ENCODE measurements at regions not wholly inside any gene's neighbourhood (a gene's known extent, or its start where the extent isn't known, plus 50 kb on each side); places are given as distances from the start of the nearest gene placed in this dataset.

GRCh38 chr22:49540913-49541692 is 286.6 kb downstream of the BRD1 start:
- no peak for DNase-seq

DNA sequence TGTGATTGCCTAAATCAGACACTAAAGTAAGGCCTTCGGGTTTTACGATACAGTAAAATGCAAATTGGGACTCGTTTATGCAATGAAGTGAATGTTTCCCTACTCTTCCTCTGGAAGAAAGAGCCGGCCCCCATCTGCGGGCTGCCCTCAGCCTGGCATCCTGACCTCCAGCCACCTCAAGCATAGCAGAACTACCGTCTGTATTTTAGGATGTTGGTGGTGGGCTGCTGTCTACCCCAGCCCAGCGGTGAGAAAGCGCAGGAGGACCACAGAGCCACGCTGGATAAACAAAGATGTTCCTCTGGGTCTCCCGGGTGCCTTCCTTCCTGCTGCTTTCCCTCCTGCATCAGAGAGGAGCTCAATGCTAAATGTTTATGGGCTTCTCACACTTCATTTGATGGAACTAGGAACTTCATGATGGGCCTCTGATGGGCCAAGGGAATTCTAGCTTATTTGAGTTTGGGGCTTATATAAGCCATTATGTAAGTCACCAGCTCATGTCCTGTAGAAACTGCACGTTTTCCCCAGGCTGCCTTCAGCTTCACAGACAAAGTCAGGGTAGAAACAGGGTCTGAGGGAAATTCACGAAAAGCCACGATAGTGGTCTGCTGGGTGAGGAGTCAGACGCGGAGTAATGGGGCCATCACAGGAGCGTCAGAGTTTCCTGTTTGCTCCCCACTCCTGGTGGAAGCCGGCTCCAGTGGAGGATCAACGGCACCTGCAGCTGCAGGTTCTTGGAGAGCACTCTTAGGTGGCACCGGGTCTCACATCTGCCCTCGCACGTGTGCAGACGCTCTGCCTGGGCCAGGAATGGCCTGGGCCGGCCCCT is 287.4 kb downstream of the BRD1 start:
- no peak for DNase-seq

DNA sequence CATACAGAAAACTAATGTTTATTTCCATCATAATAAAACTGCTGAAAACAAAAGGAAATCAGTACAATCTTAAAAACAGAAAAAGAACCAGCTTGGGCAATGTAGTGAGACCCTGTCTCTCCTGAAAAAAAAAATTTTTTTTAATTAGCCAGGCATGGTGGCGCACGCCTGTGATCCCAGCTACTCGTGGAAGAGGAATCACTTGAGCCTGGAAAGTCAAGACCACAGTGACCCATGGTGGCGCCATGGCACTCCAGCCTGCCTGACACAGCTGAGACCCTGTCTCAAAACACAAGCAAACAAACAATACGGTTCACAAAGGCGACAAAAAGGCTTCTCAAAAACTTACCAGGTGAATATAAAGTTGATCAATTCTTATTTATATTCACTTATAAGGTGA is 289.7 kb downstream of the BRD1 start:
- DNase-seq, result no peak

DNA sequence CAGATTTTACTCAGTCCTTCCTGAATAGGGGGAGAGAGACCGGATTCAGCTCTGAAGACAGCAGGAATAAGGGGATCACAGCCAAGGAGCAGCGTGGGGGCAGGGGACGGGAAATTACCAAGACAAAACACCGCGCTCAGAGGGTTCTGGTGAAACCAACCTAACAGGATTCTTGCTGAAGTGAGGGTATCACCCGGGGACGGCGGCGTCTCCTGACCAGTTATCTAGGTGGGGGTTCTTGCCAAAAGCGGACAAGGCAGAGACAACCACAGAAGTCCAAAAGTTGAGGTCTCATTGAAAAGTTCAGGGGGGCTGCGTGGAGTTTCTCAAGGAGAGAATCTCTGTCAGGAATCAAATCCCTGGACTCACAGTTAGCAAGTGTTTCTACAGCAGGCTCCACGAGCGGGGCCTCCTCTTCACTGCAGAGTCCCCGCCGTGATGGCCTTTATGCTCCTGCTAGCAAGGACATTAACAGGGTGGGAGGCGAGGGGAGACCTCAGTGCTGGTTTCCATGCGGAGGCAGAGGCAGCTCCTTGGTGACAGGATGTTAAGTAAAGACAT is 291.0 kb downstream of the BRD1 start:
- DNase-seq, result no peak

DNA sequence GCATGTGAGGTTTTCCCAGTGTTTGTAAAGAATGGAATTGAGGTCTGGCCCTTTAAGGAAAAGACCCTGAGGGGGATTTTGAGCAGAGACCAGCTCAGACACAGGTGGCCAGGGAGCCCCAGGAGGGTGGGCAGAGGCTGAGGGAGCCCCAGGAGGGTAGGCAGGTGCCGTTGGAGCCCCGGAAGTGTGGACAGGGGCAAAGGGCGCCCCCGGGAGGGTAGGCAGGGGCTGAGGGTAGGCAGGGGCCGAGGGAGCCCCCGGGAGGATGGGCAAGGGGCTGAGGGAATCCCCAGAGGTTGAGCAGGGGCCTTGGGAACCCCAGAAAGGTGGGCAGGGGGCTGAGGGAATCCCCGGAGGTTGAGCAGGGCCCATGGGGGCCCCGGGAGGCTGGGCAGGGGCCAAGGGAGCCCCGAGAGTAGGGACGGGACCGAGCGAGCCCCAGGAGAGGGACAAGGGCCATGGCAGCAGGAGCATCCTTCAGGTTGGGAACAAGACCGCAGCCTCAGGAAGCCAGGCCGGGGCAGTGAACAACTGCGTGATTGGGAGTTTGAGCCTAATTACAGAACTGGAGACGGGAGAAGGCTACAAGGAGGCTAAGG is 292.0 kb downstream of the BRD1 start:
- no peak for DNase-seq

DNA sequence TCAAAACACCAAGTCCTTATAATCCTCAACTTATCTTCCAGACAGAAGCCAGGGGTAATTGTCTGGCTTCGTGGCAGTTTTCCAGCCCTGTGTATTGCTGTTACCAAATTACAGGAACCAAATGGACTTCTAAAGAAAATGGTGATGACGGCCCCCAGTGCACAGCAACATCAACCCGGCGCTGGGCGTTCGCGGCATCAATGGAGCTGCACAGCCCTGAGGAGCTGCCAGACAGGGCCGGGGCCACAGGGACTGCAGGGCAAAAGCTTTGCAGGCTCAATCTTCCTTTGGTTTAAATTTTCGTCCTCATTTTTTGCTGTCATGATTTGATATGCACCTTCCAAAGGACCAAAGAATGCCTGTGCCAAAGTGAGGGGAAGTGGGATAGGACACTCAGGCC is 292.5 kb downstream of the BRD1 start:
- DNase-seq, result no peak

DNA sequence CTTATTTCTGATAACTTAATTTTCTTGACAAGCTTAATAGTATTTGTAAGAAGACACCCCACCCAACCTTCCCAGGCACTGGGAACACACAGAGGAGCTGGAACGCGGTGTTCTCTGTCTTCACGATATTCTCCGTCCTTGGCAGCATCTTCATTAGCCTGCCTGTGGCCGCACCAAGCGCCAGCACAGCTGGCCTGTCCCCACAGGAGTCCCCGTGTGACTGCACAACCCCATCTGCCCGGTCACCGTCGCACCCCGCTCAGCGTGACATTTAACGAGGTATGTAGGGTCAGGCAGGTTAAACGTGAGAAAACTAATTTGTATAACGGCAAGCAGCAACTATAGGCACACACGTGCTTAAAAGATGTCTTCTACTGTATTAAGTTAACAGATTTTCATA is 293.3 kb downstream of the BRD1 start:
- no peak for DNase-seq

- no peak for DNase-seq
Observed at GRCh38 chr22:49533886-49534285, 293.8 kb downstream of the BRD1 start.

- DNase-seq, result no peak
Observed at GRCh38 chr22:49532869-49533802, 294.5 kb downstream of the BRD1 start.

GRCh38 chr22:49531368-49531791 is 296.3 kb downstream of the BRD1 start:
- no peak for DNase-seq

DNA sequence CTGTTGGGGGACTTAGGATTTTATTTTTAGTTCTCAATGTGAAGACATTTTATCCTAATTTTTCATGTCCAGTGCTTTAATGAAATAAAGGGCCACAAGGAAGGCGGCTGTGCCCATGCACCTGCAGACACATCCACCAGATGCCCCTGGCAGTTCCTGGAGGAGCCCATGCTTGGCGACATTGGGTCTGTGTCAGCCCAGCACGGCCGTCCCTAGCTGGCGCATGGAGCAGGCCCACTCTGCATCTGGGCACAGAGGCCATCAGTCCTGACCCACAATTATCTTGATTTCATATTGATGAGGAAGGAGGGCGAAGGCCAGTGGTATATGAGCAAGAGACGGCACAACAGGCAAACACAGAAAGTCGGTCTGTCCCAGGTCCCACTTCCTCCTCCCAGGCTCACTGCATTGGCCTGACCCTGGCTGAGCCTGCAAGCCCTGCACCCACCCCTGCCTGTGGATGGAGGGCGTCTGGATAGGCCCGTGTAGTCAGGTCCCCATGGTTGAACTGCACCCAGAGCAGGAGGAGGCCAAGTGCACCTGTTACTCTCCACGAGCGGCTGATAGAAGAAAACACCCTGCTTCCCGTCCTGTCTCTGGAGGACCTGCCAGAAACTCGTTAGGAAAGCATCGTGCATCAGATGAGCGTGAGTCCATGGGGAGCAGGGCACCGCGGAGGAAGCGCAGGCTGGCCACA is 296.9 kb downstream of the BRD1 start:
- no peak for DNase-seq

DNA sequence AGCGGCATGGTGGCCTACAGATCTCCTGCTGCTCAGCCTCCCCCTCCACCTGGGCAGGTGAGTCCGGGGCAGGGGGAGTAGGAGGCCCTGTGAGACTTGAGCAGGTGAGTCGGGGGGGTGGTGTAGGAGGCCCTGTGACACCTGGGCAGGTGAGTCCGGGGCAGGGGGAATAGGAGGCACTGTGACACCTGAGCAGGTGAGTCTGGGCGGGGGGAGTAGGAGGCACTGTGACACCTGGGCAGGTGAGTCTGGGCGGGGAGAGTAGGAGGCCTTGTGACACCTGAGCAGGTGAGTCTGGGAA is 299.3 kb downstream of the BRD1 start:
- no peak for DNase-seq

GRCh38 chr22:49527611-49528419 is 299.9 kb downstream of the BRD1 start:
- DNase-seq, result peak; percentile 37

- DNase-seq, result peak; percentile 83
Observed at GRCh38 chr22:49525801-49526535, 301.7 kb downstream of the BRD1 start.

DNA sequence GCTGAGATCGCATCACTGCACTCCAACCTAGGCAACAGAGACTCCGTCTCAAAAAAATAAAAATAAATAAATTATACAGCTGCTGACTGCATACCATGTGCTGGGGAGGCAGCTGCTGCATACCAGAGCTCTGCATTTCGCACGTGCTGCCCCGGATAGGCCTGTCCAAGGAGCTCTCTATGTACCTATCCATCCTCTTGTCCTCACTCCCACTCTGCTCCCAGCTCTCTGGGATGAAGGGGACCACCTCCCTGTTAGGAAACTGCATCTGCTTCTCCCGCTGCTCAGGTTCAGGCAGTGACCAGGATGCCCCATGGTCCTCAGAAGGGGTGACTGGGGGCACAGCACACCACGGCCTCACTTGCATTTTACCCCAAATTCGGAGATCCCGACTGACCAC is 302.3 kb downstream of the BRD1 start:
- DNase-seq, result no peak

DNA sequence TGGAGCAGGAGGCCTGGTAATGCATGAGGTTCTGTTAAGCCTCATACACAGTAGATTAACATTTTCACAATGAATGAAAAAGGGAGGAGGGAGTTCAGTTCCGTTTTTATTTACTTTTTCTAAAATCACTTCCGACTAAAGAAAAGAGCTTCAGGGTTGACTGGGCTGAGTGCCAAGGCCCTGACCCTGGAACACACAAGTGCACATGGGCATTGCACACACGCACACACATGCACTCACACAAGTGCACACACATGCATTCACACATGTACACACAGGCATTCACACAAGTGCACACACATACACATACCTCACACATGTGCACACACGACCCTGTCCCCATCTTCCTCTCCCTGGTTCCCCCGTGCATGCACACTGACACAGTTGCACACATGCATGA is 303.3 kb downstream of the BRD1 start:
- DNase-seq, result peak; percentile 48

- DNase-seq, result peak; percentile 70
Observed at GRCh38 chr22:49523374-49524008, 304.2 kb downstream of the BRD1 start.

DNA sequence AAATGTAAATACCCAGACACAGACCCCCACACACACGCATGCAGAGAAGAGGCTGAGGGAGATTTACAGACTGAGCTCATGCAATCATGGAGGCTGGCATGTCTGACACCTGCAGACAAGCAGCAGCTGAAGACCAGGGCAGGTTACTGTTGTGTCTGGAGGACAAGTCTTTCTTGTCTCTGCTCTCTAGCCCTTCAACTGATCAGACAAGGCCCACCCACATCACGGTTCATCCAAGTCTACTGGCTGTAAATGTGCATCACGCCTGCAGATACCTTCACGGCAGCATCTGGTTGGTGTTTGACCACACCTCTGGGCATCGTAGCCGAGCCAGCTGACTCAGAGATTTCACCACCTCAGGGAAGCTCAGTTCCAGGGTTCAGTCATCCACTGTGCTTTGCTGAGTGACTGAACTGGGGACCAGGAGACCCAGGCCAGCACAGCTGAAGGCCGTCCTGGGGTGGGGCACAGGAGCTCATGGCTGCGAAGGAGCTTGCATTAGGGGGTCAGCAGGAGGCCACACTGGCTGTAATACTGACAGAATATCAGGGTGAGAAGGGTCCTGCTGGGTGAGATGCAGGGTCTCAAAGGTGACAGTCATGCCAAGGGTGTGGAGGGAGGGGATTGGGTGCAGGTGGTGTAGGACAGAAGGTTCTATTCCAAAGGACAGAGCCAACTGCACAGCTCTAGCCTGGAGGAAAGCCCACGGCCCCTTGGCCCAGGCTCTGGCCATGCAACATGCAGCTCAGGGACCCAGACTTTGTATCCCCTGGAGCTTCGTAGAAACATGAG is 304.9 kb downstream of the BRD1 start:
- DNase-seq, result no peak

GRCh38 chr22:49521787-49522224 is 305.9 kb downstream of the BRD1 start:
- DNase-seq, result no peak

Data from hematopoietic multipotent progenitor cell treated with erythropoietin and hydrocortisone succinate and interleukin-3 and kit ligand, for 4 days (in vitro differentiated cells).